RPMI8226 (cell line): ENCODE measurements at regions not wholly inside any gene's neighbourhood (a gene's known extent, or its start where the extent isn't known, plus 50 kb on each side); places are given as distances from the start of the nearest gene placed in this dataset.
A peak's percentile ranks its signal among the peaks of the same experiment; 100 is the strongest.

ENCODE experiments used
- DNase-seq: peaks from one replicate; pipeline ENCODE4 v3.0.0-alpha.2; 2015

- peak; percentile 70 for DNase-seq
Observed at GRCh38 chr11:128361451-128362020, 225.8 kb downstream of the ETS1 start.

- no peak for DNase-seq
Observed at GRCh38 chr11:128359515-128359914, 227.8 kb downstream of the ETS1 start.

DNA sequence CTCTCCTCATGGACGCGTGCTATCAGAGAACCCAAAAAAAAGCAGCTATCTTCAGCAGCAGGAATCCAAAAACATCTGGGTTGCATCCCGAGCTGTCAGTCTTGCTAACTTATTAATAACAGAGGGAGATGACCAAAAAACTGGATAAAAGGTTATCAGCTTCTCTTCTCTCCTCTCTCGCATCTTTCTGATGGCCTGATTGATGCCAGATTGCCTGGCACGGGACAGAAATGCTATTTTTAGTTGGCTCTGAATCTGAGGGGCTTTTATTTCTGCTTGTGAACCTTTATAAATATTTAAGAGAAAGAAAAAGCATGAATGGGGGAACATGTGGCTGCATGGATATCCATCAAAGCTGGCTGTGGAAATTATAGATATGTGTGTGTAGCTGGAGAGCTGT lies 230.3 kb downstream of the ETS1 start:
- DNase-seq: no peak

- DNase-seq: no peak
Observed at GRCh38 chr11:128355558-128355957, 231.8 kb downstream of the ETS1 start.

- no peak for DNase-seq
Observed at GRCh38 chr11:128354476-128354875, 232.9 kb downstream of the ETS1 start.

DNA sequence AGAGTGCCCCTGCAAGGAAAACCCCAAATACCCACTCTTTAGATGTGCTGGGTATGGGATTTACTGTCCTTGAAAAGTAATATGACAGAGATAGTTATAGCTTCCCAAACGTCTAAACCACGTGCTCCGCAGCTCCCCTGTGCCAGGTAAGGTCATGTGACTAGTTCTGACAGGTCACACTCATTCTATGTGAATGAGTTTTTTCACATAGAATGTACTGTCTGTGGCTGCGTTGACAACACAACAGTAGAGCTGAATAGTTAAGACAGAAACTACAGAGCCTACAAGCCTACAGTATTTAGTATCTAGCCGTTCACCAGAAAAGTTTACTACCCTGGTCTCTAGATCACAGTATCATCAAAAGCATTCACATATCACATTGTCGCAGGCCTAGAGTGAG lies 236.2 kb downstream of the ETS1 start:
- DNase-seq: no peak

DNA sequence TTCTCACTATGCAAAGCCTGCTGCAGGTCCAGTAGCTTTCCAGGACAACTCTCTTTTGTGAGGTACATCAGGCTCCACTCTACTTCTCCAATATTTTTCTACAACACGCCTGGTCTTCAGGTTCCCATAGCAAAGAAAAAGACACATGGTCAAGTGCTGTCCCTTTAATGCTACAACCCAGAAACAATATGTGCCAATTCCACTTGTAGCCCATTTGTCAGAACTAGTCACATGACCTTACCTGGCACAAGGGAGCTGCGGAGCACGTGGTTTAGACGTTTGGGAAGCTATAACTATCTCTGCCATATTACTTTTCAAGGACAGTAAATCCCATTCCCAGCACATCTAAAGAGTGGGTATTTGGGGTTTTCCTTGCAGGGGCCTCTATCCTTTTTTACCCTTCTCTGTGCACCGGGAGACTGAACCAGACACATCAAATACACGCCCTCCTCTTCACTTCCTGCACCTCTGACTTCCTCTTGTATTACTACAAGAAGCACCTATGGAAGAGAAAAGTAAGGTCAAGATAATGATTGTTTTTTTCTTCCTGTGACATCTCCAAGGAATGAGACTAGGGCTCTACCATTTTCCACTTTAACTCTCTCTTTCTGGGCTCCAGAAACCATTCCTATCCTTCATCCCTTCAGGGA lies 237.6 kb downstream of the ETS1 start:
- no peak for DNase-seq

- DNase-seq: no peak
Observed at GRCh38 chr11:128346804-128347203, 240.6 kb downstream of the ETS1 start.

DNA sequence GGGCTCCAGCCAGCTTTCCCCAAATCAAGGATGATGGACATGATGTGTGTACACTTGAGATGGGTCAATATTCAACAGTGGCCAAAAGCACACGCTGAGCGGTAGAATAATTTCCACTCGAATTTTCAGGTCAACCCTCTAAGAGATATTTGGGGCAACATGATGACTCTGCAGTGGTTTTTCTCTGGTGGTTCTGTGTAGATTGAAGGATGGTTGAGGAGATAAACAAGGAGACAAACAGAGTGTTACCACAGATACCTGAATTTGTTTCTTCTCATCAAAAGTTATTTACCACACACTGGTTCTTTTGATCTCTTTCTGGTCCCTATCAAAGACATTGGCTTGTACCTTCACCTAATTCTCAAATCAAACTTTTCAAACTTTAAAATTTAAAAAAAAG lies 242.0 kb downstream of the ETS1 start:
- no peak for DNase-seq

- no peak for DNase-seq
Observed at GRCh38 chr11:128343870-128344269, 243.5 kb downstream of the ETS1 start.

DNA sequence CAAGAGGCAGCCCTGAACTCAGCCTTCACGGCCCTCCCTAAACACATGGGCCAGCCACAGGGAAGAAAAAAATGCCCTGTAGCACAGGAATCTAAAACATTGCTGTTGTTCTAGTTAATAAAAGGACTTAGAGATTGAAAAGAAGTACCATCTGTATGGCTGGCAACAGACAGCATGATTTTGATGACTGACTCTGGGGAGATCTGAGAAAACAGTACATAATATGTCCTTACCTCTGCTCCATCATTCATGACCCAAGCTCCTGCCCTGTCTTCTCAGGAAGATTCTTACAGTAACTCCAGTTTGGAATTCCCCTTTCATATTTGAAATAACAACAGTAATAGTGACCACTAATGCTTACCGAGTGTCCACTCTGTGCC lies 244.2 kb downstream of the ETS1 start:
- DNase-seq: no peak

DNA sequence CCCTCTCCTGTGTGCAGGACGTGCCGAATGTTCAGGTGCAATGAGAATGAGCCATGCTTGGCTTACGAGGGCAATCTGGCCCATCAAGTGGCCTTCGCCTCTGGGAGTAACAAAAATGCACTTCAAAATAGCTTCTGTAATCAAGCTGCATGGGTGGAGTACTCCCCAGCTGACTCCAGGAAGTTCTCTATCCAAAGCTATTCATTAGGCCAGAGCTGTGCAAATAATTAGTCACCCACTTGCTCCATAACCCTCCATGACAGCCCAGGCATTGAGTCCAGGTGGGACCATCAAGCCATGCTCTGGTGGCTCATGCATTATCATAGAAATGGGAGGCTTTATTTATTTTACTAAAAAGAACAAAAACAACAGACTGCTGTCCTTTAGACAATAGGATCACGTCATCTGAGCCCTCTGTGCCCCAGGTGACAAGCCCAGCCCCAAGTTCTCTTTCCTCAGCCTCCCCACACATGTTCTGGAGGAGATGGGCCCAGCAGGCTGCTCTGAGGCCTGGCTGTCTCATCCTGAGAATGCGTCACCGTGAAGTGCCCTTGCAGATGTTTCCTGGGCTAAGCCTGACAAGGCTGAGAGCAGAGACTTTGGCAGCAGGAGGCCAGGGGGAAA lies 244.7 kb downstream of the ETS1 start:
- DNase-seq: peak; percentile 61

- DNase-seq: no peak
Observed at GRCh38 chr11:128341280-128342248, 245.8 kb downstream of the ETS1 start.

GRCh38 chr11:128339792-128340191 lies 247.6 kb downstream of the ETS1 start:
- DNase-seq: no peak

DNA sequence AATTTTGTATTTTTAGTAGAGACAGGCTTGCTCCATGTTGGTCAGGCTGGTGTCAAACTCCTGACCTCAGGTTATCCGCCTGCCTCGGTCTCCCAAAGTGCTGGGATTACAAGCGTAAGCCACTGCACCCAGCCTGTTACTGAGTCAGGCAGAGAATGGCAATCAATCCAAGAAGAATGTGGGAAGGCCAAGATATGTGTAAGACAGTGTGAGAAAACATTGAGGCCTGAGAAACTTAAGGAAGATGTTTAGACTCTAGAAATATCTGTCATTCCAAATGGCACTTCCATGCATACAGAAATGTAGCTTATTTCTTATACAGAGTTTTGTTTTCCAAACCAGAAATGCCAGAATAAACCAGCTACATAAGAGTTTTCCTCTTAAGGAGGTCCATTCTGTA lies 248.5 kb downstream of the ETS1 start:
- no peak for DNase-seq

- no peak for DNase-seq
Observed at GRCh38 chr11:128336203-128336602, 251.2 kb downstream of the ETS1 start.

DNA sequence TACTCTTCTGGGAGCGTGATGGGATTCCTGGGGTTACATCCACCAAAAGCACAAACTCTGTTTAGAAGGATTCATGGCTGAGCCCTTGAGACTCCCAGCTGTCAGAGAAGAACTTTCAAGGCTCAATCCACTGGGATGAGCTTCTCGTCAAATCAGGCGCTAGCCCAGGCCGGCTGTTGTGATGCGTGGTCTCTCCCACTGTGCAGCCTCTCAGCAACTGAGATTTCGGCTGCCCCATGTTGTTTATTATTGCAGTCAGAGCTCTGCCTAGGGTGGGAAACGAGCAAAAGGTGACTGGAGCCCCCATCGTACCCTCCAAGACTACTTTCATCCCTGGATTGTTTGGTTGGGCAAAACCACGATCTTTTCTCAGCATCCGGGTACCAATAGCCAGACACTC lies 251.6 kb downstream of the ETS1 start:
- no peak for DNase-seq

DNA sequence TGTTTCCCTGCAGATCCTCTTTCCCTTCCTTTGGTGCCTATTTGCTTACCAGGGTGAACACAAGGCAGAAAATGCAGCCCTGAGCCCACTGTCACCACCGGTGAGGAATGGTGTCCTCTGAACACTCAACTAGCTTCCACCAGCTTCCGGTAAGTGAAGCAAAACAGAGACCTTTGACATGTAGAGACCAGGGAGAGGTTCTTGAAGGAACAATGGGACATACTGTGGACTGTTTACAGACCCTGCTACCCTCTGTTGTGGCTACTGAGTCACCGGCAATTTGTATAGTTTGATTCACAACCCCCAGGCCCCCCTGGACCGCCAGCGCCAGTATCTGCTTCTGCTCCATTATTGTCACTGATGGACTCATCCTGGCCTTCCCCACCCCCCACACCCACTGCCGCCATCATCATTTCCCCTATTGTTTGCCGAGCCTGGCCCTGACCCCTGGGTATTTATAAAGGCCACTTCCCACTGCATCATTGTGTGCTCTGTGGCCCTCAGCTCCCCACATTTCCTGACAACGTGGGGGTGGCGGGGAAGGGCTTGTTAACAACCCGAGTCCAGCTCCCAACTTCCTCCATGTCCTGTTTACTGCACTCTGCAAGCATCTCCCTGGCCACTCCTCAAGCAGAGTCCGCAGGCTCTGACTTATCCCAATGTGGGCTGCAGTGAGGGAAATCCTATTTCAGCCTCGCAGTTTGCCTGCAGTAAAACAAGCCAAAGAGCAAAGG lies 252.9 kb downstream of the ETS1 start:
- DNase-seq: no peak

- no peak for DNase-seq
Observed at GRCh38 chr11:128331317-128331716, 256.0 kb downstream of the ETS1 start.

DNA sequence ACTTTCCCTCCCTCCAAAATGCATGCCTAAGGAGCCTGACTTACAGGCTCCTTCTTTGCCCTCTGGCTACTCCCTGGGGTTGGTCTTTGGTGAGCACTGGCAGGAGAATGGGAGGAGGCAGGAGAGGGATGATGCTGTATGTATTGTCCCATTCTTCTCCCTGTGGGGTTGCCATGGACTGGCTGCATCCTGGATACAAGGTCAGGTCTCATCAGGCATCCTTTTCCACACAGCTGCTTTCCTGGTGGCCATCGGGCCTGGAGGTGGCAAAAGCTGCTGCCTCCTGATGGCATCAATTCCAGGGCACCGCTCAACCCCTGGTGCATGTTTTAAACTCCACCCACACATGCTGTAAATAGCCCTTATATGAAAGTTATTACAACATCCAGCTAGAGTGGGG lies 257.2 kb downstream of the ETS1 start:
- DNase-seq: no peak

- DNase-seq: no peak
Observed at GRCh38 chr11:128328955-128329551, 258.3 kb downstream of the ETS1 start.

DNA sequence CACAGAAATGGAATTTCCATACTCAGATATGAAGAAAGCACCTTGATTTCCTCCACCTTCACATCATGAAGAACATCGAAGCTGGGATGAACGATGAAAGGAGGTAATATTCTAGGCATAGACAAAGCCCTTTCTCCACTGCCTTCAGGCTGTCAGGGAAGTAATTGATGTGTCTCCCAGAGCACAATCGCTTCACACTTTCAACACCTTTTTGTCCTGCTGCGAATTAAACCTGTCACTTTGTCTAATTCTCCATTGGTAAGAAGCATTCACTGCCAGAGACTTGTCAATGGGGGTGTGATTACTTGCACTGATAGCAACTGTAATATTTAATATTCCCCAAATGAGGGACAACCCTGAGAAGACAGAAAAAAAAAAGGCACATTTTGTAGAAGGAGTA lies 260.1 kb downstream of the ETS1 start:
- DNase-seq: no peak
